DND-41 (cell line): ENCODE measurements at regions not wholly inside any gene's neighbourhood (a gene's known extent, or its start where the extent isn't known, plus 50 kb on each side); places are given as distances from the start of the nearest gene placed in this dataset.

ENCODE experiments used
- ATAC-seq: fragments of 200-7000 bp; cut with Tn5 transposase; 3 replicates; pipeline ENCODE4 v1.9.1; 2021; ENCODE audit warnings: low read depth; ENCODE audit not compliant: insufficient read depth
- DNase-seq: peaks from one replicate; pipeline ENCODE4 v3.0.0-alpha.2; 2020
- H2AFZ ChIP-seq: 2 replicates; pipeline ENCODE4 v1.6.0; 2012; ENCODE audit warnings: low read depth, low read length
- H3K27ac ChIP-seq: 2 replicates; pipeline ENCODE4 v1.5.1; 2012; ENCODE audit warnings: low read length, inconsistent platforms
- H3K27me3 ChIP-seq: fragments of 200-600 bp; sonication (generic); 2 replicates; pipeline ENCODE4 v1.6.0; 2012; ENCODE audit warnings: low read length, mild to moderate bottlenecking, inconsistent platforms; ENCODE audit not compliant: insufficient read depth, poor library complexity
- H3K36me3 ChIP-seq: 2 replicates; pipeline ENCODE4 v1.5.1; 2012; ENCODE audit warnings: low read length, inconsistent platforms; ENCODE audit not compliant: insufficient read depth
- H3K4me1 ChIP-seq: 2 replicates; pipeline ENCODE4 v1.5.1; 2012; ENCODE audit warnings: mild to moderate bottlenecking, low read length; ENCODE audit not compliant: insufficient read depth
- H3K4me2 ChIP-seq: 2 replicates; pipeline ENCODE4 v1.6.0; 2012; ENCODE audit warnings: mild to moderate bottlenecking, moderate library complexity, low read length, inconsistent platforms; ENCODE audit not compliant: insufficient read depth
- H3K4me3 ChIP-seq, 2 experiments: fragments of 200-600 bp in 1 of 2; shearing (Covaris generic) in 1 of 2; 2 replicates each; pipeline ENCODE4 v1.5.1; 2012 to 2016; ENCODE audit warnings: inconsistent platforms in 2 of 2, low read length in 2 of 2, mild to moderate bottlenecking in 2 of 2, low read depth in 1 of 2, moderate library complexity in 1 of 2
- H3K79me2 ChIP-seq: 2 replicates; pipeline ENCODE4 v1.6.0; 2012; ENCODE audit warnings: low read length, inconsistent platforms; ENCODE audit not compliant: insufficient read depth
- H3K9ac ChIP-seq: 2 replicates; pipeline ENCODE4 v1.6.0; 2012; ENCODE audit warnings: low read depth, mild to moderate bottlenecking, inconsistent platforms, low read length, moderate library complexity
- H3K9me3 ChIP-seq: 2 replicates; pipeline ENCODE4 v1.5.1; 2012; ENCODE audit warnings: low read length, moderate library complexity, mild to moderate bottlenecking, inconsistent platforms; ENCODE audit not compliant: insufficient read depth, severe bottlenecking
- H4K20me1 ChIP-seq: 2 replicates; pipeline ENCODE4 v1.6.0; 2012; ENCODE audit warnings: low read length; ENCODE audit not compliant: insufficient read depth
- EZH2 ChIP-seq: IDR thresholded peaks from 3 replicates; pipeline ENCODE4 v1.6.1; 2012; ENCODE audit warnings: borderline replicate concordance, low read depth, mild to moderate bottlenecking, moderate library complexity, low read length, inconsistent platforms; ENCODE audit not compliant: severe bottlenecking
- TF ChIP-seq, protein P1 (sequence below): IDR thresholded peaks from 2 replicates; pipeline ENCODE4 v1.5.1; 2012; ENCODE audit warnings: borderline replicate concordance, low read length, moderate library complexity, mild to moderate bottlenecking; ENCODE audit not compliant: poor library complexity, severe bottlenecking; ENCODE audit errors: extremely low read depth

DNA sequence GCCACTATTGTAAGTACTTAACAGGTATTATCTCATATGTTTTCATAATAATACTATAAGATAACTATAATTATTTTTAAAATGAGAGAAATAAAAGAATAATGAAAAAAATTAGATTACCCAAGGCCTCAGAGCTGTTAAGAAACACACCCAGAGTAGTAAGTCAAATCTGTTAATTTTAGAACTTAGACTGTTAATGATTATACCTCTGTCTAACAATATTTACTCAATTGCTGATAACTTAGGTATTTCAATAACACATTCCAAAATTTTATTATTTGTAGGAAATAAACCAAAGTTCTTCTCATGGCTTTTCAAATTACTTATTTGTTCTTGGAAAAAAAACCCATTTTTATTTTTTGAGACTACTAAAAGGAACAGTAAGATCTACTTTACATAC lies 227.5 kb upstream of the KCNH7 start:
- Histone ChIP-seq H3K9ac (no peak overlapping the region), H3K4me2 (no peak overlapping the region), H3K79me2 (no peaks in the 10 kb centered on the region), H3K4me1 (no peaks in the 10 kb centered on the region), H3K27me3 (no peaks in the 10 kb centered on the region), H3K36me3 (no peaks in the 10 kb centered on the region), H3K27ac (no peak overlapping the region), H2AFZ (no peak overlapping the region), H3K9me3 (no peaks in the 10 kb centered on the region), H3K4me3 (no peak overlapping the region), H4K20me1 (no peaks in the 10 kb centered on the region)
- DNase-seq (no peak), ATAC-seq (no peak)
- TF ChIP-seq EZH2: no peak
- TF ChIP-seq, protein P1, sequence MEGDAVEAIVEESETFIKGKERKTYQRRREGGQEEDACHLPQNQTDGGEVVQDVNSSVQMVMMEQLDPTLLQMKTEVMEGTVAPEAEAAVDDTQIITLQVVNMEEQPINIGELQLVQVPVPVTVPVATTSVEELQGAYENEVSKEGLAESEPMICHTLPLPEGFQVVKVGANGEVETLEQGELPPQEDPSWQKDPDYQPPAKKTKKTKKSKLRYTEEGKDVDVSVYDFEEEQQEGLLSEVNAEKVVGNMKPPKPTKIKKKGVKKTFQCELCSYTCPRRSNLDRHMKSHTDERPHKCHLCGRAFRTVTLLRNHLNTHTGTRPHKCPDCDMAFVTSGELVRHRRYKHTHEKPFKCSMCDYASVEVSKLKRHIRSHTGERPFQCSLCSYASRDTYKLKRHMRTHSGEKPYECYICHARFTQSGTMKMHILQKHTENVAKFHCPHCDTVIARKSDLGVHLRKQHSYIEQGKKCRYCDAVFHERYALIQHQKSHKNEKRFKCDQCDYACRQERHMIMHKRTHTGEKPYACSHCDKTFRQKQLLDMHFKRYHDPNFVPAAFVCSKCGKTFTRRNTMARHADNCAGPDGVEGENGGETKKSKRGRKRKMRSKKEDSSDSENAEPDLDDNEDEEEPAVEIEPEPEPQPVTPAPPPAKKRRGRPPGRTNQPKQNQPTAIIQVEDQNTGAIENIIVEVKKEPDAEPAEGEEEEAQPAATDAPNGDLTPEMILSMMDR: no peak

DNA sequence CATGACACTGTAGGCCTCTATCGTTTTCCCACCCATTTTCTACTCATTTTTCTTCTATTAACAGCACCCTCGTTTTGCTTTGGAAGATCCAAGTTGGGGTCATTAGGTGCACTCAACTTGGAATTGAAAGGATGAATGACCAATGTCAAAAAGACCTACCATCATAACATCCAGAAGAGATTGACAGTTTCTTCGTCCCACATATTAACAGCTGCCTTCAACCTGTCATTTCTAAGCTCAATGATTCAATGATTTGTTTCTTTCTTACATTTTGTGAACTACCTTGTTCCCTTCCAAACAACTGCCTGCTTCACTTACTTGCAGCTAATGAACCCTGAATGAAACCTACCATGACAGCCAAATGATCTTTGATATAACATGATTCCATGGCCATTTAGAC lies 224.0 kb upstream of the KCNH7 start:
- Histone ChIP-seq H3K36me3 (no peaks in the 10 kb centered on the region), H2AFZ (no peak overlapping the region), H4K20me1 (no peaks in the 10 kb centered on the region), H3K9ac (no peak overlapping the region), H3K79me2 (no peaks in the 10 kb centered on the region), H3K27me3 (no peaks in the 10 kb centered on the region), H3K9me3 (no peaks in the 10 kb centered on the region), H3K4me1 (no peaks in the 10 kb centered on the region), H3K4me2 (no peak overlapping the region), H3K27ac (no peak overlapping the region), H3K4me3 (no peak overlapping the region)
- no peak for DNase-seq
- TF ChIP-seq, protein P1: no peak
- no peak for TF ChIP-seq EZH2
- ATAC-seq: no peak

DNA sequence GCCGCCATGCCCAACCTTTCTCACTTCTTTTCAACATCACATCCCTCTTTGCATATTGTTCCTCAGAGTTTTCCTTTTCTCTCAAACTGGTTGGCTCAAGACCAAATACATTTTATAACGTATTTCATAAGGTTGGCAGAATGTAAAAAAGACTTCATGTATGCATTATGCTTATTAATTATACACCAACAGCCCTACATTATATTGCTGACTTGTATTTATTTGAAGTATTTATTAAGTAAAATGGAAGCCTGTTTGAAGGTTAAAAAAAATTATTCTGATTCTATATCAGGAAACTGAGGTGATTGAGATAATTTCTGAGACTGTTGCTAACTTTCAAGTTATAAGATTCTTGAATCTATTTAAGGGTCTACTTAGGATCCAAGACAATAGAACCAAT lies 208.0 kb upstream of the KCNH7 start:
- Histone ChIP-seq H3K27me3 (no peaks in the 10 kb centered on the region), H4K20me1 (no peaks in the 10 kb centered on the region), H3K9me3 (no peaks in the 10 kb centered on the region), H3K36me3 (no peaks in the 10 kb centered on the region), H3K27ac (no peak overlapping the region), H3K9ac (no peak overlapping the region), H3K4me3 (no peak overlapping the region), H2AFZ (no peak overlapping the region), H3K4me1 (no peaks in the 10 kb centered on the region), H3K79me2 (no peaks in the 10 kb centered on the region), H3K4me2 (no peak overlapping the region)
- ATAC-seq (no peak), DNase-seq (no peak)
- no peak for TF ChIP-seq EZH2
- TF ChIP-seq, protein P1: no peak

- no peak overlapping the region for H2AFZ ChIP-seq
- no peak for TF ChIP-seq EZH2
- TF ChIP-seq, protein P1: no peak
- no peak overlapping the region for H3K4me2 ChIP-seq
- H3K9ac ChIP-seq: no peak overlapping the region
- H3K79me2 ChIP-seq: no peaks in the 10 kb centered on the region
- H3K9me3 ChIP-seq: no peaks in the 10 kb centered on the region
- no peaks in the 10 kb centered on the region for H3K4me1 ChIP-seq
- no peak overlapping the region for H3K27ac ChIP-seq
- ATAC-seq (no peak), DNase-seq (no peak)
- no peaks in the 10 kb centered on the region for H4K20me1 ChIP-seq
- no peaks in the 10 kb centered on the region for H3K36me3 ChIP-seq
- H3K4me3 ChIP-seq: no peak overlapping the region
- no peaks in the 10 kb centered on the region for H3K27me3 ChIP-seq
Measured at GRCh38 chr2:163045830-163046229, 207.3 kb upstream of the KCNH7 start.
